Tibial nerve (tissue), 3 donors: ENCODE measurements at regions not wholly inside any gene's neighbourhood (a gene's known extent, or its start where the extent isn't known, plus 50 kb on each side); places are given as distances from the start of the nearest gene placed in this dataset.

Source experiments
- CTCF ChIP-seq, 5 experiments: fragments of 200-600 bp in 3 of 5; fragments of 450-650 bp in 2 of 5; sonication (generic) in 3 of 5; IDR thresholded peaks; one replicate each; pipeline ENCODE4 v1.5.1; 2016 to 2019; ENCODE audit warnings: antibody characterized with exemption in 5 of 5, mild to moderate bottlenecking in 3 of 5, moderate library complexity in 2 of 5
- POLR2A ChIP-seq, 2 donors: fragments of 450-650 bp; IDR thresholded peaks; one replicate each; pipeline ENCODE4 v1.6.1; 2017; ENCODE audit warnings: antibody characterized with exemption in 2 of 2, mild to moderate bottlenecking in 2 of 2, moderate library complexity in 2 of 2

- TF ChIP-seq CTCF (IDR thresholded peaks at IDR 0.05) (no peak), POLR2A (IDR thresholded peaks at IDR 0.05) (no peak)
These were observed 52.8 kb upstream of the POFUT2 start for GRCh38 chr21:45340515-45340914.
